ENCODE measurements at regions not wholly inside any gene's neighbourhood (a gene's known extent, or its start where the extent isn't known, plus 50 kb on each side); places are given as distances from the start of the nearest gene placed in this dataset.
A peak's percentile ranks its signal among the peaks of the same experiment; 100 is the strongest.

DNA sequence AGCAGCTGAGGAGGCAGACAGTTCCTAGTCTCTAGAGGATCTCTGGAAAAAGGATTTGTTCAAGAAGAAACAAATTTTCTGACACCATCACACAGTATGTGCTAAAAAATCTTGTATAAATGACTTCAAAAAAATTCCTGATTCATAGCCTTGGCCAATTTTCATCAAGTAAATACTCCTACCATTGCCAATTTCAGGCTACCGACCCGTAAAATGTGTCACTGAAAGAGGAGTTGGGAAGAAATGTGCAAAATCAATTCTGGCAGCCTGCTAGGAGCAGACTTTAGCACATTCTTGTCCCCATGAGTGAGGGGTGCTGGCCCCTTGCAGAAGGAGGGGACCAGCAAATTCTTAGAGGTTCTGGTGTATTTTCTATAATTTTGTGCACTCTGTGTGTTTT is 109.4 kb downstream of the TMEM30B start:
- in situ Hi-C loops (cut with MboI) = no loop called here
- Histone ChIP-seq H3F3A (ENCODE audit: insufficient read depth) (no peaks in the 10 kb centered on the region), H3K9ac (no peak overlapping the region), H3K36me3 (ENCODE audit: low read depth) (no peaks in the 10 kb centered on the region), H3K27me3 (replicated peaks; ENCODE audit: insufficient read depth) (no peaks in the 10 kb centered on the region), H3K4me1 (ENCODE audit: insufficient read depth) (peaks cover 18% of the 10 kb centered on the region), H3K9me2 (ENCODE audit: insufficient read depth) (no peaks in the 10 kb centered on the region), H2AFZ (no peak overlapping the region), H4K20me1 (ENCODE audit: insufficient read depth) (no peaks in the 10 kb centered on the region), H3K27ac (no peak overlapping the region), H3K79me2 (ENCODE audit: insufficient read depth) (no peaks in the 10 kb centered on the region), H3K4me3 (no peak overlapping the region), H3K9me3 (ENCODE audit: low read depth) (no peaks in the 10 kb centered on the region), H3K4me2 (ENCODE audit: unreplicated experiment) (no peak overlapping the region)
- peak; percentile 52 for DNase-seq
- TF ChIP-seq EZH2 (IDR thresholded peaks at IDR 0.05; ENCODE audit: insufficient read depth, poor library complexity, severe bottlenecking) = no peak
- no peak for TF ChIP-seq EZH2phosphoT487 (IDR thresholded peaks at IDR 0.05; ENCODE audit: insufficient read depth, low read depth)
- 34 to 42% methylated on average over 2 of the region's 2 CpGs for WGBS, 2 experiments (ENCODE audit: low coverage in 1 of 2, low lambda C conversion rate in 2 of 2, missing lambda C conversion rate in 2 of 2)

DNA sequence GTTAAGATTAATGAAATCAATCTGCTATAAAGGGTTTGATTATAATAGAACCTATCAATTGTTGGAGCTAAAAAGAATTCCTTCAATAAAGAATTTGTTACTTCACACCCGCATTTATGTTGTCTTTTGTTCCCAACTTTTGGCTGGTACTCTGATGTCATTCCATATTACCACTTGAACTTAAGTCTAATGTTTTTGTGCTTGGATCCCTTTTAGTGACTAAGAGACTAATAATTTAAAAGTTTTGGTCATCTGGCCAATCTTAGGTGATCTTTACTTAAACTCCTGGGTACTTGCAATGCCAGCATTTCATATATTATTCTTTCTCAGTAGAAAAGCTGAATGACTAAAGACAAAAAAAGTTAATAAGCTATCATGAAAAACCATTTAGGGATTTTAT is 113.0 kb downstream of the TMEM30B start:
- TF ChIP-seq EZH2phosphoT487 (IDR thresholded peaks at IDR 0.05; ENCODE audit: insufficient read depth, low read depth) (no peak), EZH2 (IDR thresholded peaks at IDR 0.05; ENCODE audit: insufficient read depth, poor library complexity, severe bottlenecking) (no peak)
- H2AFZ ChIP-seq = no peak overlapping the region
- in situ Hi-C loops (cut with MboI) = no loop called here

DNA sequence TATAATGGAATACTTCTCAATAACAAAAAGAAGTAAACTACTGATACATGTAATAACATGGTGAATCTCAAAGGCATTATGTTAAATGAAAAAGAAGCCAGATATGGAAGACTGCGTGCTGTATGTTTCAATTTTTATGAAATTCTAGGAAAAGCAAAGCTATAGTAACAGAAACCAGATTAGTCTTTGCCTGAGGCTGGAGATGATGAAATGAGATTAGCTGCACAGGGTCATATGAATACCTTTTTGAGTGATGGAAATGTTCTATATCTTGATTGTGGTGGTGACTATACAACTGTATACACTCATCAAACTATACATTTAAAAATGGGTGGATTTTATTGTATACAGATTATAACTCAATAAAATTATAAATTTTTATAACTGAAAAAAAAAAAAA is 113.5 kb downstream of the TMEM30B start:
- in situ Hi-C loops (cut with MboI) = no loop called here
- WGBS, 2 experiments (ENCODE audit: low coverage in 1 of 2, low lambda C conversion rate in 2 of 2, missing lambda C conversion rate in 2 of 2) = 97 to 98% methylated on average over 1 of the region's 1 CpG

More for the DNA sequence above, 113.0 kb downstream of the TMEM30B start:
- peaks cover 7% of the 10 kb centered on the region; the same call in 1 of the 2 replicates for H3K4me1 ChIP-seq (ENCODE audit: insufficient read depth)
- H3K36me3 ChIP-seq (ENCODE audit: low read depth) = no peaks in the 10 kb centered on the region
- no peaks in the 10 kb centered on the region for H3K9me3 ChIP-seq (ENCODE audit: low read depth)
- WGBS, 2 experiments (ENCODE audit: low coverage in 1 of 2, low lambda C conversion rate in 2 of 2, missing lambda C conversion rate in 2 of 2) = 96 to 98% methylated on average over 1 of the region's 1 CpG
- H3K27ac ChIP-seq = no peak overlapping the region
- no peaks in the 10 kb centered on the region for H3K9me2 ChIP-seq (ENCODE audit: insufficient read depth)
- H3K4me2 ChIP-seq (ENCODE audit: unreplicated experiment) = no peak overlapping the region
- no peaks in the 10 kb centered on the region for H3F3A ChIP-seq (ENCODE audit: insufficient read depth)
- H4K20me1 ChIP-seq (ENCODE audit: insufficient read depth) = no peaks in the 10 kb centered on the region
- no peaks in the 10 kb centered on the region for H3K79me2 ChIP-seq (ENCODE audit: insufficient read depth)
- H3K27me3 ChIP-seq (replicated peaks; ENCODE audit: insufficient read depth) = no peaks in the 10 kb centered on the region
- H3K4me3 ChIP-seq = no peak overlapping the region
- no peak overlapping the region for H3K9ac ChIP-seq
- no peak for DNase-seq

DNA sequence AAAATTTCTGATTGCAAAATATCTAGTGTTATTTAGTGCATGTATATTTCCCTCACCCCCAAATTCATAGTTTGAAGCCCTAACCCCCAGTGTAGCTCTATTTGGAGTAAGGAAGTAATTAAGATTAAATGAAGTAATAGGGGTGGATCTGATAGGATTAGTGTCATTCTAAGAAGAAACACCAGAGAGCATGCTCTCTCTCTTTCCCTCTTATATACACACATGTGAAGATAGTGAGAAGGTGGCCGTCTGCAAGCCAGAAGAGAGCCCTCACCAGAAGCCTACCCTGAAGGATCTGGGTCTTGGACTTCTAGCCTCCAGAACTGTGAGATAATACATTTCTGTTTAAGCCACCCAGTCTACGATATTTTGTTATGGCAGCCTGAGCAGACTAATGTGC is 120.3 kb downstream of the TMEM30B start:
- H3F3A ChIP-seq (ENCODE audit: insufficient read depth) = no peaks in the 10 kb centered on the region
- in situ Hi-C loops (cut with MboI) = no loop called here
- H3K27me3 ChIP-seq (replicated peaks; ENCODE audit: insufficient read depth) = no peaks in the 10 kb centered on the region
- no peak for TF ChIP-seq EZH2 (IDR thresholded peaks at IDR 0.05; ENCODE audit: insufficient read depth, poor library complexity, severe bottlenecking)
- no peak for TF ChIP-seq EZH2phosphoT487 (IDR thresholded peaks at IDR 0.05; ENCODE audit: insufficient read depth, low read depth)
- no peak for DNase-seq
- WGBS, 2 experiments (ENCODE audit: low coverage in 1 of 2, low lambda C conversion rate in 2 of 2, missing lambda C conversion rate in 2 of 2) = 79 to 84% methylated on average over 2 of the region's 2 CpGs
- H3K9ac ChIP-seq = no peak overlapping the region
- H3K4me3 ChIP-seq = no peak overlapping the region
- H3K4me1 ChIP-seq (ENCODE audit: insufficient read depth) = no peaks in the 10 kb centered on the region
- H3K36me3 ChIP-seq (ENCODE audit: low read depth) = no peaks in the 10 kb centered on the region
- H3K79me2 ChIP-seq (ENCODE audit: insufficient read depth) = no peaks in the 10 kb centered on the region
- H2AFZ ChIP-seq = no peak overlapping the region
- H3K9me2 ChIP-seq (ENCODE audit: insufficient read depth) = no peaks in the 10 kb centered on the region
- no peak overlapping the region for H3K27ac ChIP-seq
- no peak overlapping the region for H3K4me2 ChIP-seq (ENCODE audit: unreplicated experiment)
- no peaks in the 10 kb centered on the region for H3K9me3 ChIP-seq (ENCODE audit: low read depth)
- no peaks in the 10 kb centered on the region for H4K20me1 ChIP-seq (ENCODE audit: insufficient read depth)

More for the DNA sequence above, 113.5 kb downstream of the TMEM30B start:
- no peaks in the 10 kb centered on the region for H4K20me1 ChIP-seq (ENCODE audit: insufficient read depth)
- no peak overlapping the region for H3K4me2 ChIP-seq (ENCODE audit: unreplicated experiment)
- TF ChIP-seq EZH2phosphoT487 (IDR thresholded peaks at IDR 0.05; ENCODE audit: insufficient read depth, low read depth) = no peak
- no peak for TF ChIP-seq EZH2 (IDR thresholded peaks at IDR 0.05; ENCODE audit: insufficient read depth, poor library complexity, severe bottlenecking)
- peaks cover 7% of the 10 kb centered on the region; the same call in 1 of the 2 replicates for H3K4me1 ChIP-seq (ENCODE audit: insufficient read depth)
- no peaks in the 10 kb centered on the region for H3K9me2 ChIP-seq (ENCODE audit: insufficient read depth)
- no peak overlapping the region for H3K4me3 ChIP-seq
- H3K79me2 ChIP-seq (ENCODE audit: insufficient read depth) = no peaks in the 10 kb centered on the region
- H3K9me3 ChIP-seq (ENCODE audit: low read depth) = no peaks in the 10 kb centered on the region
- no peak overlapping the region for H2AFZ ChIP-seq
- no peak for DNase-seq
- no peak overlapping the region for H3K27ac ChIP-seq
- no peaks in the 10 kb centered on the region for H3K27me3 ChIP-seq (replicated peaks; ENCODE audit: insufficient read depth)
- H3K9ac ChIP-seq = no peak overlapping the region
- no peaks in the 10 kb centered on the region for H3F3A ChIP-seq (ENCODE audit: insufficient read depth)
- no peaks in the 10 kb centered on the region for H3K36me3 ChIP-seq (ENCODE audit: low read depth)

DNA sequence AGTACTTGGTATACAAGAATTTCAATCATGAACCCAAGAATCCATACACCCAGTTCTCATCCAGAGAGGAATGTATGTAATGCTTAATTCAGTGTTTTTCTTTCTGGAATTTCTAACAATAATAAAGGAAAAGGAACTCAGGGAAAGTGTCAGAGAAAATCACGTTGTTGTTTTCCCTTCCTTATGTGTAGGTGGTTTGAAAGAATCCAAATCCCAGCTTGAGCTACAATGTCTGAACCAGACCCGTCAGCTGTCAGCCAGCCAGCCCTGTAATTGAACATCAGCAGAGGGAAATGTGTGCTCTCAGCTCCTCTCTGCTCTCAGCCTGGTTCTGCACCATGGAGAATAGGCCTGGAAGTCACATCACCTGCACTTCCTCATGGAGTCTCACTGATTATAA is 126.5 kb downstream of the TMEM30B start:
- Histone ChIP-seq H3F3A (ENCODE audit: insufficient read depth) (peaks cover 16% of the 10 kb centered on the region; the same call in 1 of the 2 replicates), H3K27ac (no peak overlapping the region), H3K4me3 (no peak overlapping the region), H3K9me2 (ENCODE audit: insufficient read depth) (no peaks in the 10 kb centered on the region), H3K36me3 (ENCODE audit: low read depth) (no peaks in the 10 kb centered on the region), H3K9ac (no peak overlapping the region), H3K27me3 (replicated peaks; ENCODE audit: insufficient read depth) (no peaks in the 10 kb centered on the region), H3K4me1 (ENCODE audit: insufficient read depth) (peaks cover 26% of the 10 kb centered on the region), H3K79me2 (ENCODE audit: insufficient read depth) (no peaks in the 10 kb centered on the region), H2AFZ (no peak overlapping the region), H3K4me2 (ENCODE audit: unreplicated experiment) (no peak overlapping the region), H4K20me1 (ENCODE audit: insufficient read depth) (no peaks in the 10 kb centered on the region), H3K9me3 (ENCODE audit: low read depth) (no peaks in the 10 kb centered on the region)
- WGBS, 2 experiments (ENCODE audit: low coverage in 1 of 2, low lambda C conversion rate in 2 of 2, missing lambda C conversion rate in 2 of 2) = 70 to 77% methylated on average over 2 of the region's 2 CpGs
- TF ChIP-seq EZH2phosphoT487 (IDR thresholded peaks at IDR 0.05; ENCODE audit: insufficient read depth, low read depth) (no peak), EZH2 (IDR thresholded peaks at IDR 0.05; ENCODE audit: insufficient read depth, poor library complexity, severe bottlenecking) (no peak)
- in situ Hi-C loops (cut with MboI) = no loop called here
- DNase-seq = no peak

Measured in GM23248 (cell line).